HG03575 (cell line): ENCODE measurements at regions not wholly inside any gene's neighbourhood (a gene's known extent, or its start where the extent isn't known, plus 50 kb on each side); places are given as distances from the start of the nearest gene placed in this dataset.

Experiments
- ATAC-seq: cut with Tn5 transposase; IDR thresholded peaks from one replicate; pipeline ENCODE4 v1.9.1; 2021; ENCODE audit not compliant: unreplicated experiment, insufficient number of reproducible peaks, low FRiP score; ENCODE audit errors: extremely low read depth

GRCh38 chr7:35537067-35538023, 157.6 kb downstream of the HERPUD2 start:
- ATAC-seq: peak; percentile 76

DNA sequence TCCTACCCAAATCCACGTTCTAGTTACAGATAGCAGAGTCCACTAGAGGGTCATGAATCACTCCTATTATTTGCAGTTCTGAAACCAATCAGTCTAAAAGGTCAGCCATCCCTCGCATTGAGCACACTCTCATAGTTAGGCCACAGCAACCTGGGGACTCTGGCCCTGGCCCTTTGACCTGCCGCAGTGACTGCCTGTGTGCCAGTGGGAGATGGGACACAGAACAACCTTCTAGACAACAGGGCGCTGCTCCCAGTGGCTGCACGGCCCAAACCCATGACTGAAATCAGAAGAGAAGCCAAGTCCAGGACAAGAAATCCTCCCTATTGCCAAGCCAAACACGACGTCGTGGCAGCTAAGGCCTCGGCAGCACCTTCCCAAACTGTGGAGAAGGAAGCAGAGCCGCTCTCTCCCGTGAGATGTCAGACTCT, 158.5 kb downstream of the HERPUD2 start:
- no peak for ATAC-seq

GRCh38 chr7:35533902-35534301, 161.0 kb downstream of the HERPUD2 start:
- no peak for ATAC-seq

DNA sequence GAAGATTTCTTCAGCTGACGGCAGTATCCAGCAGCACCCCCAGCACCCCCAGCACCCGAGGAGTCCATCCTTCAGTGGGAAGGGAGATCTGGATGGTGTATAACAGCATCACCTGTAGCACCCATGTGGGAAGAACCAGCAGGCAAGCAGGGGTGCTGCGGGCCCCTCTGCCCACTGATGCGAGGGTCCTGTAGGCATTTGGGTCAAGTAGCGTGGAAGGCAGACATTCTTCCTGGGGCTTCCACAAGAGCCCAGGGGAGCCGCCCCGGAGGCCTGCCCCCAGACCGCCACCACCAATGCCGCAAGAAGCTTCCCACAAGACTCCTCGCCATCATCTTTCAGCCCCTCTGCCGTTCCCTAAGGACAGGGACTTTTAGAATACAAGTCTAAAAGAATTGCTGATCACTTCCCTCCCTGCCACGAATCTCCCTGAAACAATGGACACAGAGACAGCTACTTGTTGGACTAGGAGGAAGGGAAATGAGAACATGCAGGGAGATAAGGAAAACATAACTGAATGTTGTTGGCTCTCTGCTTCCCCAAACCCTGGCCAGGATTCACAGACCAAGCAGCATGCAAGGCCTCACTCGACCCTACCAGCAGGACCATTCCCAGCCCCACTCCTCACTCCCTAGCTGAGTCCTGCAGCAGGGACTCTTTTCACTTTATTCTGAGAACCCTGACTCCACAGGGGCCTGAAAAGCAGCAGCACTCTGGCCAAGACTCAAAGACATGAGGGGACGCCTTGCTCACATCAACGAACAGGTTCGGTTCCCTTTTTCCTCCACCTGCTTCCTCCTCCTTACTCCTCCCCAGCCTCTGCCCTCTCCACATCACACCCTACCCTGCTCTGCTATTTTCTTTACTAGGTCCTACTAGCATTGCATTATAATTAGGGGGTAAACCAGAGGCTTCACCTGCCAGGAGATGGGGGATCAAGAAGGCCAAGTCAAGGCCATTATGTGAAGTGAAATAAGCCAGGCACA, 164.5 kb downstream of the HERPUD2 start:
- no peak for ATAC-seq

DNA sequence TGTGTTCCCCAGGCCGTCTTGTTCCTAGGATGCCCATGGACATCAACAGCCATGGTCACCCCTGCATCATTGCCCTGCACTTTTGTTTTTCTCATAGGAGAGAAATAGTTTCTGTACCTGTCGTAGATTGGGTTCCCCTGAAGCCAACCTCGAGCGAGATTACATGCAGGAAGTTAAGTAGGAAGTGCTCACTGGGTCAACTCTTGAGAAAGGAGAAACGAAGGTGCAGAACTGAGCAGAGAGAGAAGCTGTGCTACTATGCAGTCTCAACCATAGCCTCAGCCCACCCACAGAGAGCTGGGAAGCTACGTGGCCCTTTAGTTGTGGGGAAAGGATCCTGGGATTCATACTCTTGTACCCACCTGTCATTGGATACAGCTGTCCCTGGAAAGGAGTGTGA, 165.2 kb downstream of the HERPUD2 start:
- ATAC-seq: no peak

GRCh38 chr7:35528381-35528977, 166.5 kb downstream of the HERPUD2 start:
- ATAC-seq: no peak

DNA sequence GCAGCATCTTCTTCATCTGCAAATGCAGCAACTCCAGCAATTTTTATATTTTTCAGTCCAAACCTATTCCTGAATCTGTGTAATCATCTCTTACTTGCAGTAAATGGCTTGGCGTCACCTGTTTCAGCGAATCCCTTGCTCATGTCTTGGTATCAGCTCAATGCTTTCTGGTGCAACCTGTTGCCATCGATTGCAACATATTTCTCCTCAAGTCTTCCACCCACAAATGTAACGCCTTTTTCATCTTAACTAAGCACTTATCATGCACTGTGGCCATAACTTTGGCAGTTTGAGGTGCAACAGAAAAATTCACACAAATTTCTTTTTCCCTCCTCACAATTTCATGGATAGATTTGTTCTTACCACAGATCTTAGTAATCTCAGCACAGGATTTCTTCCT, 168.3 kb downstream of the HERPUD2 start:
- no peak for ATAC-seq

DNA sequence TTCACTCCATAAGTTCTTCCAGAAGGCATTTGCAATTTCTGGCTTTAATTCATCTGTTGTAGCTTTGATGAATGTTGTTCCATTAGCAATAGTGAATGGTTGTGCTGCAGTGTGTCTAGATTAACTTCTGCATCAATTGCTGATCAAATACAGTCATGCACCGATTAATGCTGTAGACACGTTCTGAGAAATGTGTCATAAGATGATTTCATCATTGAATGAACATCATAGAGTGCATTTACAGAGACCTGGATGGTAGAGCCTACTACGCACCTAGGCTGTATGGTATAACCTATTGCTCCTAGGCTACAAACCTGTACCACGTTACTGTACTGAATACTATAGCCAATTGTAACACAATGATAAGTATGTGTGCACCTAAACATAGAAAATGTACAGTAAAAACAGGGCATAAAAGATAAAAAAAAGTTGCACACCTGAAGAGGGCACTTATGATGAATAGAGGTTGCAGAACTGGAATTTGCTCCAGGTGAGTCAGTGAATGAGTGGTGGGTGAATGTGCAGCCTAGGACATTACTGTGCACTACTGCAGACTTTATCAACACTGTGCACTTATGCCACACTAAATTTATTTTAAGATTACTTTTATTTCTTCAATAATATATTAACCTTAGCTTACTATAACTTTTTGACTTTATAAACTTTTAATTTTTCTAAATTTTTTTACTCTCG, 170.7 kb downstream of the HERPUD2 start:
- ATAC-seq: no peak

GRCh38 chr7:35523292-35523691, 171.6 kb downstream of the HERPUD2 start:
- ATAC-seq: no peak

- ATAC-seq: no peak
Measured at GRCh38 chr7:35522697-35523096, 172.2 kb downstream of the HERPUD2 start.

DNA sequence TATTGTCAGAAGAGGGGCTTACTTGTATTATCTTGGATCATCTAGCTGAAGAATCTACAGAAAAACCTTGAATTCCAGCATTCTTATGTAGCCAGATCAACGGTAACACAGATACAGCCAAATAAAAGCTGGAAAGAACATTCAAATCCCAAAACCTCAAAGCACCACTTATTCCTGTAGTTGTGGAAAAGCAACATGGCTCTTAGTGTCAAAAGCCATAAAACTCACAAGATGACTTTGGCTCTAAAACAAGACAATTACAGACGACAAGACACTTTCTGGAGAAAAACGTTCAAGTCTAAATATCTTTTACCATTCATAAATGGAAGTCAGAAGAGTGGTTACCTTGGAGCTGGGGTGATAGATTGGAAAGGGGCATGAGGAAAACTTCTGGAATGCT, 173.0 kb downstream of the HERPUD2 start:
- ATAC-seq: no peak

GRCh38 chr7:35520810-35521625, 173.9 kb downstream of the HERPUD2 start:
- ATAC-seq: no peak

DNA sequence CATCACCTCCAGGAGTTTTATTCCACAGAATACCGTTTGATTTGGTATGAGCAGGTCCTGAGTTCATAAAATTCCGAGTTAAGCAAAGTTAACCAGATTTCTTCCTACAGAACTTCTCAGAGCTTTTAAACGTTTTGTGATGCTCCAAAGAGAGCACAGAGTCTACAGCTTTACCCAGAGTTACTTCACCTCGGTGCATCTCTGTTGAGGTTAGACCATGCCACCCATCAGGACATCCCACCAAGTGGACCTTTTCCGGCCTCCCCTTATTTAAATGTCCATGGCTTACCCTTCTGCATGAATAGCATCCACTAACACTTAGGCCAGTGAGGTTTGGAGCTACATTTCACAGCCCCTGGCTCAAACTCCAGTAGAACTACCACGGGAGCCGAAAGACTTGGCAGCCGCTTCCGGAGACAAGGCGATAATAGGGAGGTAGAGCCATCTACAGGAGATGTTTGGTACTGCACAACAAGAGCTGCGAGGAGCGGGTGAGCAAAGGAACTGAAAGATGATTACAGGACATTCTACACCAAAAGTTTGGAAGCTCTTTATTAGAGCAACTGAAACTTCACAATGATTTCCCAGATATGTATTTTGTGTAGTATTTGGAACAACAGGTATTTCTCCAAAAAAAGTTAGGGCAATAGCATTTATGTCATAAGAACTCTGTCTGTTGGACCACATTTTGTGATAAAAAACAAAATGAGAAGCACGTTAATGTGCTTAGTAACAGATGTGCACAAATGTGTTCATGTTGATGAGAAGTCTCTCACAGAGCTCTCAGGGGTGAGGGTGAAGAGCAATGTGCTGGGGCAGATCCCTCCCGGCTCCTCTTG, 174.7 kb downstream of the HERPUD2 start:
- peak; percentile 71 for ATAC-seq

DNA sequence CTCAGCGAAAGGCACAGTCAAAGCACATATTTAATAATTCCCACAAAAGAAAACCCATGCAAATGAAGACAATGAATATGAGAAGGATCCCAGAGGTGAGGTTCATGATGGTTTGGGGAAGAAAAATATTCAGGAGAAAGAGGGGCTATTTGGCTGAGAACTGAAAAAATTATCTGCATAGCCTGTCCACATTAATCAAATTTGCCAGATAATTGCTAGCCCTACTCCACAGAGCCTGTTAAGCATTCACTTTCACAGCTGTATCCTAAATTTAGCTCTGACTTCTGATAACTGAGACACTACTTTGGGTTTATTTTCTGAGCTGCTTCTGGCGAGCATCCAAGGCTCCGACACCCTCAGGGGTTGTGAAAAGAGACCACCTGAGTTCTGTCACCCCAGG, 176.2 kb downstream of the HERPUD2 start:
- ATAC-seq: no peak

DNA sequence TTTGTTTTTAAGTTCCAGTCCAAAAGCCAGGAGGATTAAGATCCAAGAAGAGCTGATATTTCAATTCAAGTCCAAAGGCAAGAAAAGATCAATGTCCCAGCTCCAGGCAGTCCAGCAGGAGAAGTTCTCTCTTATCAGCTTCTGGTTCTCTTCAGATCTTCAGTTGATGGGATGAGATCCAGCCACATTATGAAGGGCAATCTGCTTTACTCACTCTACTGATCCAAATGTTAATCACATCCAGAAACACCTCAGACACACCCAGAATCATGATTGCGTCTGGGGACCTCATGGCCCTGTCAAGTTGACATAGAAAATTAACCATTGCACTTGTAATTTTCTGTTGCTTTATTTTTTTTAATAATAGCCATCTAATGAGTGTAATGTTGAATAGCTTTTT, 178.4 kb downstream of the HERPUD2 start:
- no peak for ATAC-seq

DNA sequence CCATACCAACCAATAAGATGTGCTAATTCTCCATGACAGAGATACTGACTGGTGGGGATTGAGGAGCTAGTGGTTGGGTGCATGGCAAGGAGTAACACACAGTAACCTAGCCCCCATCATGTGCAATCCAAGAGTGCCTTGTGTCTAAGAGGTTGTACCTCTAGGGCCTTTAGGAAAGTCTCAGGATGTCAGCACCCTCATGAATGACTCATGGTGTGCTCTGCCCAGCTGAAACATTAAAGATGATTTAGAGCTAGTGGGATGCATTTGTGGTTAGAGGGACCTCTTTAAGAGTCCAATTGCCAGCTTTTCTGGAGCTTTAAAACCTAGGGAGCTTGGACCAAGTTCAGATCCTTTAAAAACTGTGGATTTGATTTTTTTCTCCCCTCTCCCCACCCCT, 181.1 kb downstream of the HERPUD2 start:
- no peak for ATAC-seq

- no peak for ATAC-seq
Measured at GRCh38 chr7:35513195-35513594, 181.7 kb downstream of the HERPUD2 start.
